Neural cell (in vitro differentiated cells): ENCODE measurements at regions not wholly inside any gene's neighbourhood (a gene's known extent, or its start where the extent isn't known, plus 50 kb on each side); places are given as distances from the start of the nearest gene placed in this dataset.

Source experiments
- CTCF ChIP-seq: fragments of 450-650 bp; IDR thresholded peaks from 2 replicates; pipeline ENCODE4 v1.5.1; 2014; ENCODE audit warnings: antibody characterized with exemption, mild to moderate bottlenecking, moderate library complexity; ENCODE audit not compliant: poor library complexity, severe bottlenecking
- EP300 ChIP-seq: fragments of 450-650 bp; conservative IDR thresholded peaks from 2 replicates; pipeline ENCODE4 v1.6.1; 2014; ENCODE audit warnings: antibody characterized with exemption, mild to moderate bottlenecking, moderate library complexity; ENCODE audit not compliant: poor library complexity, severe bottlenecking
- EZH2 ChIP-seq: fragments of 200-600, 300-800 bp; shearing (Covaris generic), sonication (generic); IDR thresholded peaks from 2 replicates; pipeline ENCODE4 v1.6.1; 2014; ENCODE audit warnings: antibody characterized with exemption, low read length, borderline replicate concordance, mild to moderate bottlenecking; ENCODE audit not compliant: insufficient read depth, poor library complexity, severe bottlenecking
- MXI1 ChIP-seq: fragments of 450-650 bp; conservative IDR thresholded peaks from 2 replicates; pipeline ENCODE4 v1.6.1; 2014; ENCODE audit warnings: antibody characterized with exemption, mild to moderate bottlenecking; ENCODE audit not compliant: poor library complexity, severe bottlenecking
- POLR2AphosphoS5 ChIP-seq: IDR thresholded peaks from 2 replicates; pipeline ENCODE4 v1.6.1; 2012
- RAD21 ChIP-seq: fragments of 450-650 bp; conservative IDR thresholded peaks from 2 replicates; pipeline ENCODE4 v1.6.1; 2014; ENCODE audit warnings: antibody characterized with exemption, mild to moderate bottlenecking, moderate library complexity
- REST ChIP-seq: IDR thresholded peaks from 2 replicates; pipeline ENCODE4 v1.6.1; 2012; ENCODE audit warnings: borderline replicate concordance
- SMC3 ChIP-seq: fragments of 450-650 bp; conservative IDR thresholded peaks from 2 replicates; pipeline ENCODE4 v1.6.1; 2014; ENCODE audit warnings: antibody characterized with exemption, mild to moderate bottlenecking, moderate library complexity; ENCODE audit not compliant: poor library complexity
- TAF1 ChIP-seq: IDR thresholded peaks from 2 replicates; pipeline ENCODE4 v1.6.1; 2012; ENCODE audit warnings: low read depth

DNA sequence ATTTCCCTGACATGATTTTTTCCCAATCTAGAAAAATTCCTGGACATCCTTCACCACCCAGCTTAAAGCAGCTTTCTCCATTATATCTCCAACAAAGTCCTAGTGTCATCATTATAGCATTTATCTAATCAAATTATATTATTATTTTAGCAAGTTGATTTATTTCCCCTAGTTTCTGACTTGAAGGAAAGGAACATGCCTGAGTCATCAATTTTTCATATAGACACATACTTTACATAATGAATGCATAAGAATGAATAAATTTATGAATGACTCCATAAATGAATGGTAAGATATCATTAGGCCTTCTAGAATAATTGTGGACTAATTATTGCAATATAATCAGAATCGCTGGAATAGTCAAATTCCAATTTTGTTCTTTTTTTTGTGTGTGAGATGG, 79.4 kb upstream of the COL11A1 start:
- TF ChIP-seq SMC3 = no peak
- TF ChIP-seq CTCF = no peak
- no peak for TF ChIP-seq EZH2
- TF ChIP-seq EP300 = no peak
- TF ChIP-seq POLR2AphosphoS5 = no peak
- TF ChIP-seq TAF1 = no peak
- TF ChIP-seq MXI1 = no peak
- no peak for TF ChIP-seq REST
- TF ChIP-seq RAD21 = no peak
